CD4-positive, alpha-beta T cell treated with Interleukin-6 at 100 ng/mL for 8 hours (primary cell): ENCODE measurements at regions not wholly inside any gene's neighbourhood (a gene's known extent, or its start where the extent isn't known, plus 50 kb on each side); places are given as distances from the start of the nearest gene placed in this dataset.
"Not testable (repeated sequence)": the region's sequence is repeated elsewhere in the genome, so short reads cannot be mapped to it uniquely, and the experiment has no call there.

ENCODE experiments used
- DNase-seq: peaks from one replicate; pipeline ENCODE4 v3.0.0-alpha.2; 2020; ENCODE audit warnings: mixed read lengths, low spot score

DNA sequence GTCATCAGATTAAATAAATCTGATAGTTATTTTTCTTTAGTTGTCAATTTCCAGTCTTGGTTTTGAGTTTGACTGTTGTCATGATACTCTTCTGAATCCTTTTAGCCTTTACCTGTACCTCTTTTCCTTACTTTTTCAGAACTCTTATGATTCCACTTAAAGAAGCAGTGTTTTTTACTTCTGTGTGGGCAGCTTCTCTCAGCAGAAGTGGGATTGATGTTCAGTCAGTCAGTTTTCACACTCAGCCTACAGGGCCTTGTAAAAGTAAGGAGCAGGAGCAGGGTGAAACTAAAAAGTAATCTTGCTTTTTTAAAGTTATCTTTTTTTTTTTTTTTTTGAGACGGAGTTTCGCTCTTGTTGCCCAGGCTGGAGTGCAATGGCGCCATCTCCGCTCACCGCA, 75.1 kb downstream of the HAUS1 start:
- DNase-seq = no peak

DNA sequence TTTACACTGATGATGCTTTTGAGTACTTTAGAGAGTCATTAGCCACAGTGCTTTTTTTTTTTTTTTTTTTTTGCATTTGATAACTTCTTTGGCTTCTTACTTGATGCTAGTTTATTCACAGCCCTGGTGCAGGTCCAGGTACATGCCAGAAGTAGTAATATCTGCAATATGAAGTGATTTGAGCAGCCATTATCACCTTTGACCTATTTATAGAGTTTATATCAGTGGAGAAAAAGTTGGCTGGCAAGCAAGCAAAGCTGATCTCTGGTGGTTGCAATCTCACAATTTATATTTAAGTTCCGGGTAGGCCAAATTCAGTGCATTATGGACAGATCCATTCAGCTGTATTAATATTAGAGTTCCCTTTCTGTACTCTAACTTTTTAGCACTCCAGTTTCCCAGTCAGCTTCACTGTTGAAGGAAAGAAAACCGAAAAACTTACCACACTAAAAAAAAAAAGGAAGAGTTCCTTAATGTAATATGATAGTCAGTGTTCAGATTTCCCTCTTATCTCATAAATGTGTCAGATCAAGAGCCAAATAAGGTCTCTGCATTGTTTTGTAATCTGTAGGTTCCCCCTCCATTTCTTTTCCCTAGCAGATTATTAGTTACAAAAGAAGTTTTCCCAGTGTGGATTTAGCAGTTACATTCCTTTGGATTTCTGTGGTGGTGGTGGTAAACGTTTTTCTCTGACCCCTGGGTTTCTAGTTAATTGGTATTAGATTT, 78.6 kb downstream of the HAUS1 start:
- DNase-seq = no peak

DNA sequence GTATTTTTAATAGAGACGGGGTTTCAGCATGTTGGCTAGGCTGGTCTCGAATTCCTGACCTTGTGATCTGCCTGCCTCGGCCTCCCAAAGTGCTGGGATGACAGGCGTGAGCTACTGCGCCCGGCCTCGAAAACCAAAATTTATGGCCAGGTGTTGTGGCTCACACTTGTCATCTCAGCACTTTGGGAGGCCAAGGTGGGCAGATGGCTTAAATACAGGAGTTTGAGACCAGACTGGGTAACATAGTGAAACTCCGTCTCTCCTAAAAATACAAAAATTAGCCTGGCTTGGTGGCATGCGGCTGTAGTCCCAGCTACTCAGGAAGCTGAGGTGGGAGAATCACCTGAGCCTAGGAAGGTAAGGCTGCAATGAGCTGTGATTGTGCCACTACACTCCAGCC, 80.1 kb downstream of the HAUS1 start:
- not testable (repeated sequence) for DNase-seq

DNA sequence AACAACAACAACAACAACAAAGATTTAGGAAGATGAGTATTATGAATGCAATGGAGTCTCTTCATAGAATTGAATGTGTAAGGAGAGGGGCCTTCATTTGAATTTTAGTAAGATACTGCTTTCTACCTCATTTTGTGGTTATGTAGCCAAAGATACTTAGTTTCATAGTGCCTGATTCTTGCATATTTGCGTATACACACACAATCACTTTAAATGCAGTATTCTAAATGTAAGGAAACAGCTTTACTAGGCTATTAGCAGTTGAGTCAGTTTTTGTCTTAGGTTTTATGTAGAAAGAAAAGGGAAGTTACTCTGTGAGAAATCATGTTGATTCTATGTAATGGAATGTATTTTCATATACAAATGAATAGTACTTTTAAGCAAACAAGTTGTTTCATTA, 80.5 kb downstream of the HAUS1 start:
- DNase-seq = no peak

DNA sequence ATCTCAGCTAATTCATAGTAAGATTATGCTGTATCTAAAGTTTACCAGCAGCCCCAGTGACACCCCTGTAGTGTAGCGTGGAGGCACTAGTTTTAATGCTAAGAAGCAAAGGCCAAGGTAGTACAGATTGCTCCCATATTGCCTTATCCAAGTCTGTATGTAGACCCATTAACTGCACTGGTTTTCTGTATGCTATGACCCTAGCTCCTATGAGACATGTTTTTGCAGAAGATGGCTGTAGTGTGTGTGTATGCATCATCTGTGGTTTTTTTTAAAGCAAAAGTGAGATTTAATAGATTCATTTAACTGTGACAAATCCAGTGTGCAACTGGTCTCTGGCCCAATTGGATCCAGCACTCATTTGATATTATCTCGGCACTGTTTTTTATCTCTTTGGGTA, 86.5 kb downstream of the HAUS1 start:
- DNase-seq = no peak

DNA sequence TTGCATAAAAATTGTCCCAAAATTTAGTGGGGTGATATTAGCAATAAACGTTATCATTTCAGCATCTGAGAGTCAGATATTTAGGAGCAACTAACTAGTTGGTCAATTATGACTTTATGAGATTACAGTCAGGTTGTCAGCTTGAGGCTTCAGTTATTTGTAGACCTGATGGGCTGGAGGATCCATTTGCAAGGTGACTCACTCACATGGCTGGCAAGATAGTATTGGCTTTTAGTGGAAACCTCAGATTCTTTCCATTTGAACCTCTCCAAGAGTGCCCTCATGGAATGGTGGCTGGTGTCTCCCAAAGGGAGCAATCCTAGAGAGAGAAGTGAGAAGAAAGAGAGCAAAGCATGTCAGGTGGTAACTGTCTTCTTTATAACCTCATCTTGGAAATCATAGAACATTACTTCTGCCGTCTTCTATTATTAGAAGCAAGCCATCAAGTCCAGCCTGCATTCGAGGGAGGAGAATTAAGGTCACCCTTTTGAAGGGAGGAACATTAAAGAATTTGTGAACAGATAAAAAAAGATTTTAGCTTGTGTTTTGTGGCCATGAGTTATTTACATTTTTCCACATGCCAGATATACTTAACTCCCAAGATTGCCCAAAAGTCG, 92.5 kb downstream of the HAUS1 start:
- no peak for DNase-seq

DNA sequence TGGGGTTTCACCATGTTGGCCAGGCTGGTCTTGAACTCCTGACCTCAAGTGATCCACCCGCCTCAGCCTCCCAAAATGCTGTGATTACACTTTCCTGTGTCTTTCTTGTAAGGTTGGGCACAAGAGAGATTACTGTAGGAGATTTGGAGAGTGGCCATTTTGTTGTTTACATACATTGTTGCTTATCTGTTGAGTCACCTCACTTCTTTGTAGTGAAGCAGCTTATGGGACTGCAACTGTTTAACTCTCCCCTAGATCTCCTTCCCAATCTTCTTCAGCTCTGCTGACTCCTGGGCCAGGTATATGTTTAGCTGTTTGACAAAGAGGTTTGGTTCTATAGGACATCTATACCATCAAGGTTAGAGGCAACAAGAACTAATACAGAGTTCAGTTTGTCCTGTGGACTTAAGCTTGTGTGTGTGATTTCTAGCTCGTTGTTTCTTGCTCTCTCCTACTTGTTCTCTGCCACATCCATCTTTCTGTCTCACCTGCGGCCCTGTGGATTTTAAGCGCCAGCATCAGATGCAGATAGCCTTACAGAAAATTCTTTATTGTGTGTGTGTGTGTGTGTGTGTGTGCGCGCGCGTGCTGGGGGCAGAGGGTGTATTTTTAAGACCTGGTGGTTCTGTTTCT, 95.4 kb downstream of the HAUS1 start:
- DNase-seq = no peak

DNA sequence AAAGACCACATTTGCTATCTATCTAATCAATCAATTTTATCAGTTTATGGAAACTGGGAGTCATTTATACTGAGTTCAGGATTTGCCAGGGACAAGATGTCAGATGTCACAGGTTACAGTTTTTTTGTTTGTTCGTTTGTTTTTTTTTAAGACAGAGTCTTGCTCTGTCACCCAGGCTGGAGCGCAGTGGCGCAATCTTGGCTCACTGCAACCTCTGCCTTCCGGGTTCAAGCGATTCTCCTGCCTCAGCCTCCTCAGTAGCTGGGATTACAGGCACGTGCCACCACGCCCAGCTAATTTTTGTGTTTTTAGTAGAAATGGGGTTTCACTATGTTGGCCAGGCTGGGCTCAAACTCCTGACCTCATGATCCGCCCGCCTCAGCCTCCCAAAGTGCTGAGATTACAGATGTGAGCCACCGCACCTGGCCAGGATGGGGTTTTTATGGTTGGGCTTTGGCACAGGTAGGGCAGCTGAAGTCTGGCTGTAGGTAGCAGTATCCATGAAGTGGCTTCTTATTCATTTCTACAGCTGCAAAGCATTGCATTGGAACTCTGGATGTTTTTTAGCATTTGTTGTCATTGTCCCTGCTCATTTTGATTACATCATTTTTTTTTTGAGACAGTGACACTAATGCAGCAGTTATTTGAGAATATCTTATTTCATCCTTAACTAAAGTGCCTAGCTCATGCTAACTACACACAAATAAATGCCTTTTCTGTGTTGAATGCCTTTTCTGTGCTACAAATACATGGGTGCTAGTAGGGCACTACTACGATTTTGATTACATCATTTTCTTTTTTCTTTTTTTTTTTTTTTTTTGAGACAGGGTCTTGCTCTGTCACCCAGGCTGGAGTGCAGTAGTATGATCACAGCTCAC, 96.2 kb downstream of the HAUS1 start:
- not testable (repeated sequence) for DNase-seq

DNA sequence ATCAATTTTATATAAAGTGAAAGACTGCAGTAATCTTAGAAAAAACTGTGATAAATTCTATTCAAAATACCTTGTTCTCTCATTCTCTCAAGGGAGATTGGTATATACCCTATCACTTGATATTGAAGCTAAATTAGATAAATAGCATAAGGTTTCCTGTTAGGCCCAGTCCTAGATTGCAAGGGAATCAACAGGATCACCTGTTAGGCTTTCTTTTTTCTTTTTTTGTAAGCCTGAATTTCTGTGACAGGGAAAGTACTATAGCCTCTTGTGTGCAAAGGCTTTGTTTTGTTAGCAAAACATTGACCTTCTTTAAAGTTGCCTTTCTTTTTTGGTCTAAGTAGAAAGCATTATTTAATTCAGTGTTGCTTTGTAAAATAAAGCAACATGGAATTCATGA, 100.0 kb downstream of the HAUS1 start:
- no peak for DNase-seq

DNA sequence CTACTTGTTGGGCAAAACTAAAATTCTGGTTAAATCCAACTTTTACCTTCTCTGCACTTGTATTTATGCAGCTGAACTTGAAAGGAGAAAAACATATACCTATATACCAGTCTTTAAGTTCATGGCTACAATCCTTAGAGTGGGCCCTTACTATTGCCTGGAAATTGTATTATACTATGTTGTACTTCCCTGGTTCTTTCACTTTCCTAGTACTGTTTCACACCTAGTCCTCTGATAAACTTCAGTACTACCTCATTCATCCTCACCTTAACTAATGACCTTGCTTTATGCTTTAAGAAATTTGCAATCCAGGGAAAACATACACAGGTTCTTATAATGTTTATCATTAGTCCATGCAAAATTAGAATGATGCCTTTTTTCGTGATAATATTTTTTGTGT, 103.8 kb downstream of the HAUS1 start:
- no peak for DNase-seq

DNA sequence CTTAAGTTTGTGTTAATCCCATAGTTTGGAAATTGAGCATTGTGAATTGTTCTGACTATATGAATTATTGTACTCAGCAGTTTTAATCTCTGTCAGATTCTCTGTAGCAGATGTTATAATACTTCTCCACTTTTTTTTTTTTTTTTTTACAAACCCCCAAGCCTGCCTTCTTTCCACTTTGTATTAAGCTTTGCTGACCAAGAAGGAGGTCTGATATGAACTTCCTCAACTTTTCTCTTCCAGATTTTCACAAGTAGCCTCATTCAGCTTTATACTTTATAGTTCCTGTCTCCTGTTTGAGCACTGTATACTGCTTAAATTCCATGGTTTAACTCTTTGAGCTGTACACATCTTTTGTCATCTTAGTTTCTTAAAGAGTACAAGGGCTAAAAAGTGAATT, 105.0 kb downstream of the HAUS1 start:
- no peak for DNase-seq

DNA sequence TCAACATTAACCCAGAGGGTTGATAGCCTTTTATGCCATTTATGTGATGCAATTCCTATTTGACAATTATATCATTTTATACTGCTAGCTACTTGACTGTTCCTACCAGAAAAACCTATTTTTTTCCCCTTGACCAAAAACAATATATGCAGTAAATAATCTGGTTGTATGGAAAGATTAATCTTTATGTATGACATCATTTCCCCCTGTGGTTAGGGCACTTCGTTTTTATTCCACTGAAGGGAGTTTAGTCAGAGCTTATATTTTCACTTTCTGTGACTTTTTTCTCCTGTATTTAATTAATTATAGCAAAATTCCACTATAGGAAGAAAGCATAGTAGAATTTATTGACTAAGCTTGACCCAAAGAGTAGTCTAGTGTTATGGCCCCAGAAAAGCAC, 107.6 kb downstream of the HAUS1 start:
- peak; percentile 15 for DNase-seq

DNA sequence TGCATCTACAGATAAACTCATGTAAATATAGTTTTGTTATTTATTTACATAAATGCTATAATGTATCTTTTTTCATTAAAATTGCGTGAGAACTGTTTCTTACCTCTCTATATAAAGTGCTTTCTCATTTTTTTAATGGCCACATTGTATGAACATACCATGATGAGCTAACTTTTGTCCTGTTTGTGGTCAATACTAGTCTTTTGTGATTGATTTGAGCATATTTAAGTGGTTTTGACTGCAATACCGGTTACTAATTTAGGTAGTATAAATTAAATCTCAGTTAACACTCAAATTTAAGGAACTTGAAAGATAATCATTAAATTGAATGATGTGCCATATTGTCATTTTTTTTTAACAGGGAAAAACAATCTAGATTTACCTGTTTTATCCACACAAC, 108.2 kb downstream of the HAUS1 start:
- DNase-seq = no peak

DNA sequence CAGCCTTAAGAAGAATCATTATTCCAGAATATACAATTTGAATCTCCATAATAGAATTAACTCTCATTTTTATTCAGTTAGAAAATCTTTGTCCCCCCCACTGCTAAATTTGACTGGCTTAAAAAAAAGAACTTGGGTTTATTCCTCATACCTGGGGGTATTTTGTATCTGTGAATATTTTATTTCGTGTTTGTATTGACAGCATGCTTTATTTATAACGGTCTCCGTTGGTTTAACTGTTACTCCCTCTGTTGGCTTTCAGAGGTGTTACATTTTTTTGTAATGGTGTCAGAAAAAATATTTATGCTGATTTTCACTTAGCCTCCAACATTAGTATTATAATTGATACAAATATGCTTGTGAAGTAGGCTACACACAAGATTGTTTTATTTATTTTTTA, 109.1 kb downstream of the HAUS1 start:
- peak; percentile 12 for DNase-seq

DNA sequence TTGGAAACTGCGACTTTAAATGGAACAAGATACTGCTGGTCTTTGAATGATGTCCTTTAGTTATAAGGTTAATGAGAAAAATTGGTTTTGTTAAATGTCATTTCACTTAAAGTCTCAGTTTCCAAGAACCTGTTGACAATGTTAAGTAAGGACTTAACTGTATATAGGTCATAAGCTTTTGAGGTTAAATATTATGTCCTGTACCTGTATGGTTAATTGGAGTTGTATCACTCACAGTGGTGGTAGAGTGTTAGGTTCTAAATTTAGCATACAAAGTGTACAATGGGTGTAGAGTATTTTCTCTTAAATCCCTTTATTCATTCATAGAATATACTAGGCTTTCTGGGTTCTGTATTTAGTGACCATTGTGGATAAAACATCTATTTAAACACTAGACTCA, 110.2 kb downstream of the HAUS1 start:
- DNase-seq = no peak

DNA sequence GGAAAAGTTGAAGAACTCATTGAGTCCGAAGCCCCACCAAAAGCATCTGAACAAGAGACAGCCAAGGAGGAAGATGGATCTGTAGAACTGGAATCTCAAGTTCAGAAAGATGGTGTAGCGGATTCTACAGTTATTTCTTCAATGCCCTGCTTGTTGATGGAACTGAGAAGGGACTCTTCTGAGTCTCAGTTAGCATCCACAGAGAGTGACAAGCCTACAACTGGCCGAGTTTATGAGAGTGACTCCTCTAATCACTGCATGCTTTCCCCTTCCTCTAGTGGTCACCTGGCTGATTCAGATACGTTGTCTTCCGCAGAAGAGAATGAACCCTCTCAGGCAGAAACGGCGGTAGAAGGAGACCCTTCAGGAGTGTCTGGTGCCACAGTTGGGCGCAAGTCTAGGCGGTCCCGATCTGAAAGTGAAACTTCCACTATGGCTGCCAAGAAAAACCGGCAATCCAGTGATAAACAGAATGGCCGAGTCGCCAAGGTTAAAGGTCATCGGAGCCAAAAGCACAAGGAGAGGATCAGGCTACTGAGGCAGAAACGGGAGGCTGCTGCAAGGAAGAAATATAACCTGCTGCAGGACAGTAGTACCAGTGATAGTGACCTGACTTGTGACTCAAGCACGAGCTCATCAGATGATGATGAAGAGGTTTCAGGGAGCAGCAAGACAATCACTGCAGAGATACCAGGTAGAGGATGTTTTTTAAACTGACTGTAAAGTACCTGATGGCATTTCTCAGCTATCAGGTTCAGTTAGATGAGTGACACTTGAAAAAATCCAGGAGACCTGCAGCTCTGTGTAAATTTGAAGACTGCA, 111.9 kb downstream of the HAUS1 start:
- DNase-seq = no peak

DNA sequence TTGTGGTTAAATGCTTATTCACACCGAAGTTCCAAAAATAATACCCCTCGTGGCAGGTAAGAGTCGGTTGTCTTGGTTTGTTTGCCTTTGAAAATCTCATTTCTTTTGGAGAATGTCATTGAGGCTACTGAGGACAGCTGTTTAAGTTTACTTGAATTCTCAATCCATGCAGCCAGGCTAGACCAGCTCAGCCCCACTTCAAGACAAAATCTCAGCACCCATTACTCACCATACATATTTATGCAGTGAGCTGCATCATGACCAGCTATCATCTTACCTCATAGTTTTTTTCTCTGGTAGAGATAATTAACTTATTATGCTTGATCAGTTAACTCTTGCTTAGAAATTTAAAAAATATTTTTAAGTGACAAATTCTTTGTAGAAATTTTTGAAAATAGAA, 115.9 kb downstream of the HAUS1 start:
- DNase-seq = no peak

DNA sequence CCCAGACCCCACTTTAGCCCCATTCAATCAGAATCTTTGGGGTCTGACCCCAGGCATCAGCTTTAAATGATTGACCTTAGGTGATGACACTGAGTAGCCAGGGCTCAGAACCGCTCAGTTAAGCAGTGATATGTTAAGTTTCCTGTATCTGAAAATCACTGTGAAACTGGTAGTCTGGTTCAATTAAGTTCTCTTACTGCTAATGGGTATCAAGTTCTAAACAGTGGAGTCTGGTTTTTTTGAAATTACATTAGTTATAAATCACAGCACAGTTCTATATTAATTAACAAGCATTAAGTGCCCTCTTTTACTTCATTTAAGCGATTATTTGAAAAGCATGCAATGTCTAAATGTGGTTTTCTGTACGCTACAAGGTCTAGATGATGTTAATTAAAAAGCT, 117.9 kb downstream of the HAUS1 start:
- DNase-seq = no peak

DNA sequence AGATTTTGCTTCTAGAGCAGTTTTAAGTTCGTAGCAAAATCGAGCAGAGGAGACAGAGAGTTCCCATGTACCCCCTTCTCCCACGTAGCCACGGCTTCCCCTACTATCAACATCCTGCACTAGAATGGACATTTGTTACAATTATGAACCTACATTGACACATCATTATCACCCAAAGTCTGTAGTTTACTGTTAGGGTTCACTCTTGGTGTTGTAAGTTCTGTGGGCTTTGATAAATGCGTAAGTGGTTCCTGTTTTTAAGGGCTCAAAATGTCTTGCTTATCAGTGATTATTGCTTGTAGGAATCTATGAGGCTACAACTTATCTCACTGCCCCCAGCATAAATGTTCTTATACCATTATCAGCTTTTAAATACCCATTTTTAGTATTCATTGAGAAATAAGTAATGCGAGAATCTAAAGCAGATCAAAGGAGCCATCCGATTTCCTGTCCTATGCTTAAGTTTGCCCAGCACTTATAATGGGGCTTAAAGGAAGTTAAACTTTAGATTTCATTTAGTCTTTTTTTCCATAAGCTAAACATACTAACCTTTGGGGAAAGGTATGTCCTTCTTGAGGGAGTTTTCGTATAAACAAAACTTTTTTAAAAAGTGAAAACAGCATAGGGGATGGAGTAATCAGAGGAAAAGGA, 118.7 kb downstream of the HAUS1 start:
- no peak for DNase-seq

DNA sequence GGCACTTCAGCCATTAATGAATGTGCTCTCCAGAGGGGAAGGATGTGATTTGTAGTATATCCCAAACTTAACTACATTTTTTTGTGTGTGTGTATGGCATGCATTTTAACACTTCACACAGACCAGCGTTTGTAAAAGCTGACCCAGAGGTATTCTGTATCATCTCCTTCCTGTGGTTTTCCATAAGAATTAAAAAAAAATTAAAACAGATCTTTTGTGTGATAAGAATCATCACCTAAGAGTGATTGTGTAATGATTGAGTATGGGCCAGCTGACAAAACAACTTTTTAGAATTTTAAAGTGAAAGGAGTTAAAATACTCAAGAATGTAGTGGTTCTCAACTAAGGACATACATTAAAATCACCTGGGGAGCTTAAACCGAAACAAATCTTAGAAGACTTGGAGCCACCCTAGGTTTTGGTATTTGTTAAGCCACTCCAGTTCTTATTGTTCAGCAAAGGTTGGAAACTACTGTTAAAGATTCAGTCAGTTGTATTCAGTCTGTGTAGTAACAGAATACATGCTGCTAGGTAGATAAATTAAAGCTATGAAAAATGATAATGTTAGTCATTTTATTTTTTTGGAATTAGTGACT, 120.1 kb downstream of the HAUS1 start:
- no peak for DNase-seq

DNA sequence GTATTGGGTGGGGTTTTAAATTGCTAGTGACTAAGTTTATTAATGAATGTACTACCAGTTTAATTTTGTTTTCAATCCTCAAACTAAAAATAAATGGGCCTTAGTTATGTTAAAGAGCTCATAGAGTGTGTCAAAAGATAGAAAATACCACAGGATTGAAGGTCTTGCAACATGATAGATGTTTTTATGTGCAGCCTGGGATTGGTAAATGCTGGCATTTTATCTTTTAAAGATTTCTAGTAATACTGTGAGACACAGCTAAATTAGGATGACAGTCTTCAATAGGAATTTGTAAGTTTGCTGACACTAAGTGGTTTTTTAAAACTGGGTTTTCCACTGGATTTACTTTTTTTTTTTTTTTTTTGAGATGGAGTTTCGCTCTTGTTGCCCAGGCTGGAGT, 122.3 kb downstream of the HAUS1 start:
- DNase-seq = no peak
